GM18909 (cell line): ENCODE measurements at regions not wholly inside any gene's neighbourhood (a gene's known extent, or its start where the extent isn't known, plus 50 kb on each side); places are given as distances from the start of the nearest gene placed in this dataset.

Experiments
- ATAC-seq: cut with Tn5 transposase; IDR thresholded peaks from one replicate; pipeline ENCODE4 v1.9.1; 2021; ENCODE audit warnings: mild to moderate bottlenecking; ENCODE audit not compliant: unreplicated experiment, poor library complexity

- no peak for ATAC-seq
Measured at GRCh38 chr5:120368923-120369715, 95.0 kb upstream of the PRR16 start.

DNA sequence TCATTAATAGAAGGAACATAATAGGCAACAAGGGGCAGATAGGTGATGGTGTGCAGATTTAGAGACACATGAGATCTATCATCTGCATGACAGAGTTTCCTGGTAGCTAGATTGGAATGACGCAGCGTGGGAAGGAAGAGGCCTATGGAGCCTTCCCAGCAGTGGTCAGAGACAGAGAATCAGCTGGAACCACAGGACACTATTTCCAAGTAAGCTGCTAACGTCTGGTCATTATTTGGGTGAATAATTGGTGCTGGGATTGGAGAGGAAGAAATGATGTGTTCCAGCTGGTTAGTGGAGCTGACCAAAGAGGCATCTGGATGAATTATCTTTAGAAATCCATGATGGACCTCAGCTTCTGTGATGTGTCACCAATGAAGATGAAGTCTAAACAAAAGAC is 91.2 kb upstream of the PRR16 start:
- ATAC-seq: no peak

DNA sequence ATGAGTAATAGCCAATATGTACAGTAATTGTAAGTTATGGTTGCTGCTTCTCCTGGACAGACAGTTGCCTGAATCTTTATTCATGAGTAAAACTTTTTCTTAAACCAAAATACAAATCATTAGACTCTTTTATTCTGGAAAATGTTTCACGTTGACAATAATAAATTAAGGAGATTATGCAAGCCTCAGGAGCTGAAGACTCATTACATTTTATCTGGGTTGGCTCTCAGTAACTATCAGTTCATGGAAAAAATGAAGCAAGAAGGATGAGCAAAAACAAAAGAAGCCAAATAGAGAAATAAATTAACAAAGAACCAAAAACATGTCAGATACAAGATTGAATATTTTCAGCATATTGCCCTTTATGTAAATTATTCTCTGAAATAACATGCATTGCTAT is 88.9 kb upstream of the PRR16 start:
- no peak for ATAC-seq

DNA sequence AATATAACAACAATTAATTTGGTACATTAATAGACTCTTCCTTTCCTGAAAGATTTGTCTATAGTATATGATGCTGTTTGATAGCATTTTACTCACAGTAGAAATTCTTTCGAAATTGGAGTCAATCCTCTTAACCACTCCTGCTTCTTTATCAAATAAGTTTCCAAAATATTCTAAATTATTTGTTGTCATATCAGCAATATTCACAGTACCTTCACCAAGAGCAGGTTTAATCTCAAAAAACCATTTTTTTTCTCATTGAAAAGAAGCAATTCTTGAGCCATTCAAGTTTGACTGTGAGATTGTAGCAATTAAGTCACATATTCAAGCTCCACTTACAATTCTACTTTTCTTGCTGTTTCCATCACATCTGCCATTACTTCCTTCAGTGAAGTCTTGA is 83.5 kb upstream of the PRR16 start:
- no peak for ATAC-seq

DNA sequence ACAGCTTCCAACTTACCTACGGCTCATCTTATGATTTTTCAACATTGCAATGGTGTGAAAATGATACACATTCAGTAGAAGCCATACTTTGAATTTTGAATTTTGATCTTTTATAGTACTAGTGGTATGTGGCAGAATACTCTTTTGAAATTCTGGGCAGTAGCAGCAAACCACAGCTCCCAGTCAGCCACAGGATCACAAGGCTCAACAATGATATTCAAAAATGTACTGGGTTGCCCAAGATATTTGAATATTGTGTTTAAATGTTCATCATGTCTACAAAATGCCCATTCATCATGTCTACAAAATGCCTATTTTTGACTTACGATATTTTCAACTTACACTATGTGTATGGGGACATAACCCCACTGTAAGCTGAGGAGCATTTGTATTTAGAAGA is 81.3 kb upstream of the PRR16 start:
- ATAC-seq: no peak

- ATAC-seq: no peak
Measured at GRCh38 chr5:120386981-120387380, 77.1 kb upstream of the PRR16 start.

GRCh38 chr5:120388016-120388781 is 75.9 kb upstream of the PRR16 start:
- ATAC-seq: no peak

- ATAC-seq: no peak
Measured at GRCh38 chr5:120394259-120394658, 69.8 kb upstream of the PRR16 start.

GRCh38 chr5:120396186-120396585 is 67.9 kb upstream of the PRR16 start:
- no peak for ATAC-seq

DNA sequence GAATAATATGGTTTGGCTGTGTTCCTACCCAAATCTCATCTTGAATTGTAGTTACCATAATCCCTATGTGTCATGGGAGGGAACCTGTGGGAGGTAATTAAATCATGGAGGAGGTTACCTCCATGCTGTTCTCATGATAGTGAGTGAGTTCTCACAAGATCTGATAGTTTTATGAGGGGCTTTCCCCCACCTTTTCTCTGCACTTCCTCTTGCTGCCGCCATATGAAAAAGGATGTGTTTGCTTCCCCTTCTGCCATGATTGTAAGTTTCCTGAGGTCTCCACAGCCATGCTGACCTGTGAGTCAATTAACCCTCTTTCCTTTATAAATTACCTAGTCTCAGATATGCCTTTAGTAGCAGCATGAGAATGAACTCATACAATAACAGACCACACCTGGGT is 63.7 kb upstream of the PRR16 start:
- ATAC-seq: no peak

DNA sequence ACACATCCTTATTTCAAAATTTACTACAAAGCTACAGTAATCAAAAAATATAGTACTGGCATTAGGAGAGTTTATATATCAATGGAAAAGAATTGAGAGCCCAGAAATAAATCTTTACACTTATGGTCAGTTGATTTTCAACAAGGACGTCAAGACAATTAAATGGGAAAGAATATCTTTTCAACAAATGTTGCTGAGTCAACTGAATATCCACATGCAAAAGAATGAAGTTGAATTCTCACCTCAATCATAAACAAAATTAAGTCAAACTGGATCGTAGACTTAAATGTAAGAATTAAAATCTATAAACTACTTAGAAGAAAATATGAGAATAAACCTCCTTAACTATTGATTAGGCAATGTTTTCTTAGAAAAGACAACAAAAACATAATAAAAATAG is 61.5 kb upstream of the PRR16 start:
- no peak for ATAC-seq

DNA sequence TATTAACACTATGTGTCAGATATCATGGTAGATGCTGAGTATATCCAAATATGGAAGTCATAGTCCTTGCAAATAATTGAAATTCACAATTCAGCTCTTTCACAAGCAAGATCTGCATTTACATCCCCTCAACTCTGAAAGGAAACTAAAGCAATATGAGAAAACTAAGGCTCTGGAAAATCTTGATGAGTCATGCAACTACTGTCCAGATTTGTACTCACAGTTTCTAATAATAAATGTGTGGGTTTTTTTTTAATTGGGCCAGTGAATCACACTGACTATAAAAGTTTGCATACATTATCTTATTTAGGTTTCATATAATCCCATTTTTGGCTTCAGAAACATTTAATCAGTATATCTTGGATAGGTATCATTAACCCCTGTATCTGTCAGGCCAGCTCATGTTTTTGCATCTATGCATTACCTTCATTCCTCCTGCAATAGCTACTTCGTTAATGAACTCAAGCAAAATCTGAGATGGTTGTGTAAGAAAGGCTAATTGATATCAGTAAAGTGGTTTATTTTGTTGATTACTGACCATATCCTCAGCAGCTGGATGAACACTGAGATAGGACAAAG is 58.7 kb upstream of the PRR16 start:
- ATAC-seq: no peak

DNA sequence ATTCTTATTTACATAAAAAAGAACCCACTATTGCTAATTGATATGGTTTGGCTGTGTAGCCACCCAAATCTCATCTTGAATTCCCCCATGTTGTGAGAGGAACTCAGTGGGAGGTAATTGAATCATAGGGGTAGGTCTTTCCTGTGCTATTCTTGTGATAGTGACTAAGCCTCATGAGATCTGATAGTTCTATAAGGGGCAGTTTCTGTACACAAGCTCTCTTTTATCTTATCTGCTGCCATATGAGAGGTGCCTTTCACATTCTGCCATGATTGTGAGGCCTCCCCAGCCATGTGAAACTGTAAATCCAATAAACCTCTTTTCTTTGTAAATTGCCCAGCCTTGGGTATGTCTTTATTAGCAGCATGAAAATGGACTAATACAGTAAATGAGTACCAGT is 58.2 kb upstream of the PRR16 start:
- no peak for ATAC-seq

- ATAC-seq: no peak
Measured at GRCh38 chr5:120413686-120414085, 50.4 kb upstream of the PRR16 start.
